Left renal pelvis (tissue), 4 donors: ENCODE measurements at regions not wholly inside any gene's neighbourhood (a gene's known extent, or its start where the extent isn't known, plus 50 kb on each side); places are given as distances from the start of the nearest gene placed in this dataset.
"Not testable (repeated sequence)": the region's sequence is repeated elsewhere in the genome, so short reads cannot be mapped to it uniquely, and the experiment has no call there.

Experiments
- DNase-seq, 4 donors: peaks; one replicate each; pipeline ENCODE4 v3.0.0-alpha.2; 2013; ENCODE audit warnings: low read depth in 4 of 4, low spot score in 3 of 4

- DNase-seq = no peak
These were observed 80.0 kb upstream of the SPATA16 start for GRCh38 chr3:173221010-173221409.

DNA sequence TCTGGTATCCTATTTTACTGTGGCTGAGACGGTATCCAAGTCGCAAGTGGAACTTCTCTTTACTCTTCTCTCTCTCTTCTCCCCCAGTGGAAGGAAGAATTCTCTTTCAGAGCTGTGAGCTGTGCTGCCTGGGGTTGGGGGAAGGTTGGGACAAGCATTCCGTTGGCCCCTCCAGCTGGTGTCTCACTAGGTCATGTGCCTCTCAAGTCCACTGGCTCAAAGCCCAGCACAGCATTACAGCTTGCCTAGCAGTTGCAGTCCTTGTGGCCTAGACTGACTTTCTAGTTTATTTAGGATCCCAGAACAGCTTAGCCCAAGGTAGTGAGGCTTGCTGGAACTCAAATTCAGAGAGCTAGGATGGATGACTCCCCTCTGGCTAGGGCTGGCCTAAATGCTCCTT lies 76.1 kb upstream of the SPATA16 start:
- DNase-seq = no peak

DNA sequence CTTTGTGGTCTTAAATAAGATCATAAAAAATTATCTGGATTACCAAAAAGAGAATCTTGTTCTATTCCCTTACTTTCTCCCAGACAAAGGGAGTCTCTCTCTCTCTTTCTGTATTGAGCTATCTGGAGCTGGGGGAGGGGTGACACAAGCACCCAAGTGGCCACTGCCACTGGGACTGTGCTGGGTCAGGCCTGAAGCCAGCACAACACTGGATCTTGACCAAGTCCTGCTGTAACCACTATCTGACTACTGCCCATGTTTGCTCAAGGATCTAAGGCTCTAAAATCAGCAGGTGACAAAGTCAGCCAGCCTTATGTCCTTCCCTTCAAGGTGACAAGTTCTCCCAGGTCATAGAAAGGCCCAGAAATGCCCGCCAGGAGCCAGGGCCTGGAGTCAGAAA lies 75.0 kb upstream of the SPATA16 start:
- no peak for DNase-seq

- no peak for DNase-seq
These were observed 73.5 kb upstream of the SPATA16 start for GRCh38 chr3:173214576-173214975.

GRCh38 chr3:173199568-173199967 lies 58.5 kb upstream of the SPATA16 start:
- no peak for DNase-seq

DNA sequence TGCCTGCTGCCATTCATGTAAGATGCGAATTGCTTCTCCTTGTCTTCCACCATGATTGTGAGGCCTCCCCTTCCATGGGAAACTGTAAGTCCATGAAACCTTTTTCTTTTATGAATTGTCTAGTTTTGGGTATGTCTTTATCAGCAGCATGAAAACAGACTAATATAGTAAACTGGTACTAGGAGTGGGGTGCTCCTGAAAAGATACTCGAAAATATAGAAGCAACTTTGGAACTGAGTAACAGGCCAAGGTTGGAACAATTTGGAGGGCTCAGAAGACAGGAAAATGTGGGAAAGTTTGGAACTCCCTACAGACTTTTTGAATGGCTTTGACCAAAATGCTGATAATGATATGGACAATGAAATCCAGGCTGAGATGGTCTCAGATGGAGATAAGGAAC lies 53.8 kb upstream of the SPATA16 start:
- not testable (repeated sequence) for DNase-seq

- no peak for DNase-seq
These were observed 50.6 kb upstream of the SPATA16 start for GRCh38 chr3:173191611-173192010.
